ENCODE measurements at regions not wholly inside any gene's neighbourhood (a gene's known extent, or its start where the extent isn't known, plus 50 kb on each side); places are given as distances from the start of the nearest gene placed in this dataset.

GRCh38 chr3:80496452-80496851, 728.7 kb upstream of the ROBO1 start:
- TF ChIP-seq JUND (IDR thresholded peaks at IDR 0.05) (no peak), ZBTB33 (IDR thresholded peaks at IDR 0.05) (no peak), YY1 (IDR thresholded peaks at IDR 0.05) (no peak), HNF4G (IDR thresholded peaks at IDR 0.05) (no peak), NR2F2 (IDR thresholded peaks at IDR 0.05) (no peak), REST (IDR thresholded peaks at IDR 0.05) (no peak), HNF4A (conservative IDR thresholded peaks at IDR 0.05) (no peak), EGR1 (IDR thresholded peaks at IDR 0.05; ENCODE audit: low read depth in 2 of 2) (no peak), RAD21 (IDR thresholded peaks at IDR 0.05) (no peak), RXRA (IDR thresholded peaks at IDR 0.05) (no peak), TAF1 (conservative IDR thresholded peaks at IDR 0.05) (no peak), FOXA2 (IDR thresholded peaks at IDR 0.05) (no peak)
- TF ChIP-seq, protein P1, sequence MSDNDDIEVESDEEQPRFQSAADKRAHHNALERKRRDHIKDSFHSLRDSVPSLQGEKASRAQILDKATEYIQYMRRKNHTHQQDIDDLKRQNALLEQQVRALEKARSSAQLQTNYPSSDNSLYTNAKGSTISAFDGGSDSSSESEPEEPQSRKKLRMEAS (IDR thresholded peaks at IDR 0.05), result no peak
- TF ChIP-seq, protein P2, sequence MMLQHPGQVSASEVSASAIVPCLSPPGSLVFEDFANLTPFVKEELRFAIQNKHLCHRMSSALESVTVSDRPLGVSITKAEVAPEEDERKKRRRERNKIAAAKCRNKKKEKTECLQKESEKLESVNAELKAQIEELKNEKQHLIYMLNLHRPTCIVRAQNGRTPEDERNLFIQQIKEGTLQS (IDR thresholded peaks at IDR 0.05), result no peak
- H3K27me3 ChIP-seq (ENCODE audit: control insufficient read depth in 4 of 4, insufficient read depth in 4 of 4, low read length in 3 of 4), result no peaks in the 10 kb centered on the region
- 81% methylated on average over 3 of the region's 3 CpGs for WGBS

GRCh38 chr3:80492162-80492561, 724.4 kb upstream of the ROBO1 start:
- no peaks in the 10 kb centered on the region for H3K27me3 ChIP-seq (ENCODE audit: control insufficient read depth in 4 of 4, insufficient read depth in 4 of 4, low read length in 3 of 4)
- H3K4me1 ChIP-seq (ENCODE audit: control insufficient read depth in 4 of 4, insufficient read depth in 4 of 4, low read length in 3 of 4), result no peaks in the 10 kb centered on the region
- H3K27ac ChIP-seq (ENCODE audit: low read depth in 1 of 2, low read length in 2 of 2), result no peak overlapping the region
- no peak for DNase-seq (ENCODE audit: low spot score)
- H3K9me3 ChIP-seq (ENCODE audit: control insufficient read depth in 4 of 4, low read length in 3 of 4), result peaks cover 0 to 5% (median 2%) of the 10 kb centered on the region in 4 donors
- no peaks in the 10 kb centered on the region for H3K36me3 ChIP-seq (ENCODE audit: control insufficient read depth in 4 of 4, insufficient read depth in 3 of 4, low read depth in 1 of 4, low read length in 3 of 4)
- H3K9ac ChIP-seq (ENCODE audit: low read depth in 1 of 2, low read length in 2 of 2), result no peak overlapping the region
- no peak overlapping the region for H3K4me3 ChIP-seq (ENCODE audit: low read depth in 1 of 3, low read length in 3 of 3)
- TF ChIP-seq REST (IDR thresholded peaks at IDR 0.05), result no peak
- TF ChIP-seq, protein P3, sequence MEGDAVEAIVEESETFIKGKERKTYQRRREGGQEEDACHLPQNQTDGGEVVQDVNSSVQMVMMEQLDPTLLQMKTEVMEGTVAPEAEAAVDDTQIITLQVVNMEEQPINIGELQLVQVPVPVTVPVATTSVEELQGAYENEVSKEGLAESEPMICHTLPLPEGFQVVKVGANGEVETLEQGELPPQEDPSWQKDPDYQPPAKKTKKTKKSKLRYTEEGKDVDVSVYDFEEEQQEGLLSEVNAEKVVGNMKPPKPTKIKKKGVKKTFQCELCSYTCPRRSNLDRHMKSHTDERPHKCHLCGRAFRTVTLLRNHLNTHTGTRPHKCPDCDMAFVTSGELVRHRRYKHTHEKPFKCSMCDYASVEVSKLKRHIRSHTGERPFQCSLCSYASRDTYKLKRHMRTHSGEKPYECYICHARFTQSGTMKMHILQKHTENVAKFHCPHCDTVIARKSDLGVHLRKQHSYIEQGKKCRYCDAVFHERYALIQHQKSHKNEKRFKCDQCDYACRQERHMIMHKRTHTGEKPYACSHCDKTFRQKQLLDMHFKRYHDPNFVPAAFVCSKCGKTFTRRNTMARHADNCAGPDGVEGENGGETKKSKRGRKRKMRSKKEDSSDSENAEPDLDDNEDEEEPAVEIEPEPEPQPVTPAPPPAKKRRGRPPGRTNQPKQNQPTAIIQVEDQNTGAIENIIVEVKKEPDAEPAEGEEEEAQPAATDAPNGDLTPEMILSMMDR (IDR thresholded peaks at IDR 0.05; ENCODE audit: low read depth, low read length, missing input control), result no peak
- no peak for TF ChIP-seq GABPA (IDR thresholded peaks at IDR 0.05 in 1 of 2, conservative IDR thresholded peaks at IDR 0.05 in 1 of 2)
- TF ChIP-seq EGR1 (IDR thresholded peaks at IDR 0.05; ENCODE audit: low read depth in 2 of 2), result no peak
- no peak for TF ChIP-seq RXRA (IDR thresholded peaks at IDR 0.05)
- no peak for TF ChIP-seq RAD21 (IDR thresholded peaks at IDR 0.05)
- no peak for TF ChIP-seq ZBTB33 (IDR thresholded peaks at IDR 0.05)
- TF ChIP-seq HNF4G (IDR thresholded peaks at IDR 0.05), result no peak
- TF ChIP-seq SP1 (IDR thresholded peaks at IDR 0.05), result no peak
- TF ChIP-seq, protein P2 (IDR thresholded peaks at IDR 0.05), result no peak
- no peak for TF ChIP-seq FOXA2 (IDR thresholded peaks at IDR 0.05)
- TF ChIP-seq NR2F2 (IDR thresholded peaks at IDR 0.05), result no peak
- no peak for TF ChIP-seq FOXA1 (IDR thresholded peaks at IDR 0.05)
- no peak for TF ChIP-seq TAF1 (conservative IDR thresholded peaks at IDR 0.05)

More at GRCh38 chr3:80496452-80496851, 728.7 kb upstream of the ROBO1 start:
- H3K4me3 ChIP-seq (ENCODE audit: low read depth in 1 of 3, low read length in 3 of 3), result no peak overlapping the region
- no peaks in the 10 kb centered on the region for H3K4me1 ChIP-seq (ENCODE audit: control insufficient read depth in 4 of 4, insufficient read depth in 4 of 4, low read length in 3 of 4)
- H3K27ac ChIP-seq (ENCODE audit: low read depth in 1 of 2, low read length in 2 of 2), result no peak overlapping the region
- no peak for DNase-seq (ENCODE audit: low spot score)
- H3K9me3 ChIP-seq (ENCODE audit: control insufficient read depth in 4 of 4, low read length in 3 of 4), result peaks cover 0 to 5% (median 2%) of the 10 kb centered on the region in 4 donors
- H3K9ac ChIP-seq (ENCODE audit: low read depth in 1 of 2, low read length in 2 of 2), result no peak overlapping the region
- no peaks in the 10 kb centered on the region for H3K36me3 ChIP-seq (ENCODE audit: control insufficient read depth in 4 of 4, insufficient read depth in 3 of 4, low read depth in 1 of 4, low read length in 3 of 4)
